ENCODE measurements at regions not wholly inside any gene's neighbourhood (a gene's known extent, or its start where the extent isn't known, plus 50 kb on each side); places are given as distances from the start of the nearest gene placed in this dataset.

DNA sequence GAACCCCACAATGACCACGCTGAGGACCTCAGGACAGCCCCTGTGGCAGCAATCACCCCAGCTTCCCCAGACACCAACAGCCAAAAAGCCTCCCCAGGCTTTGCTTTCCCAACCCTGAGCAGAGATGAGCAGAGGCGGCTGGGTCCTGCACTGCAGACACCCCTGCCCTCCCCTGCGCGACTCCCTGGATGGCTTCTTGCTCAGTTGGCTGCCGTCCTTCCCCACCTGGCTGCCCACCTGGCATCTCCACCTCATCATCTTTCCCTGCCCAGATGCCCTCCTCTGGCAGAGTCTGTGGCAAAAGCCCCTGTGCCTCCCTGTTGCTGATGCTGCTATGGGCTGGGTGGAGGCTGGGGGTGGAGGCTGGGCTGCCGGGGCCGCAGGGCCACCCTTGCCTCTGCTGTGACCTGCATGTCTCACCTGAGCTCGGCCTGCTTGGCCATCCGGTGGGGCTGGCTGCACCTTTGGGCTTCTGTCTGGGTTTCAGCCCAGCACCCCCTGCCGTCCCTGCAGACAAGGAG lies 567.7 kb downstream of the TCERG1L start:
- intact Hi-C loops (cut with DNase I) = no loop called here
- DNase-seq = peak in 1 of 3 donors; percentile 26
- H3K36me3 ChIP-seq = no peaks in the 10 kb centered on the region
- 67% methylated on average over 4 of the region's 10 CpGs for WGBS (ENCODE audit: insufficient coverage, low coverage, low lambda C conversion rate, missing lambda C conversion rate)
- no peaks in the 10 kb centered on the region for H3K9me3 ChIP-seq
- H3K4me1 ChIP-seq = no peaks in the 10 kb centered on the region
- H3K27ac ChIP-seq = no peak overlapping the region
- no peaks in the 10 kb centered on the region for H3K27me3 ChIP-seq
- no peak overlapping the region for H3K4me3 ChIP-seq
- no peak for ATAC-seq
- TF ChIP-seq POLR2A (IDR thresholded peaks at IDR 0.05) = no peak
- TF ChIP-seq, protein P1, sequence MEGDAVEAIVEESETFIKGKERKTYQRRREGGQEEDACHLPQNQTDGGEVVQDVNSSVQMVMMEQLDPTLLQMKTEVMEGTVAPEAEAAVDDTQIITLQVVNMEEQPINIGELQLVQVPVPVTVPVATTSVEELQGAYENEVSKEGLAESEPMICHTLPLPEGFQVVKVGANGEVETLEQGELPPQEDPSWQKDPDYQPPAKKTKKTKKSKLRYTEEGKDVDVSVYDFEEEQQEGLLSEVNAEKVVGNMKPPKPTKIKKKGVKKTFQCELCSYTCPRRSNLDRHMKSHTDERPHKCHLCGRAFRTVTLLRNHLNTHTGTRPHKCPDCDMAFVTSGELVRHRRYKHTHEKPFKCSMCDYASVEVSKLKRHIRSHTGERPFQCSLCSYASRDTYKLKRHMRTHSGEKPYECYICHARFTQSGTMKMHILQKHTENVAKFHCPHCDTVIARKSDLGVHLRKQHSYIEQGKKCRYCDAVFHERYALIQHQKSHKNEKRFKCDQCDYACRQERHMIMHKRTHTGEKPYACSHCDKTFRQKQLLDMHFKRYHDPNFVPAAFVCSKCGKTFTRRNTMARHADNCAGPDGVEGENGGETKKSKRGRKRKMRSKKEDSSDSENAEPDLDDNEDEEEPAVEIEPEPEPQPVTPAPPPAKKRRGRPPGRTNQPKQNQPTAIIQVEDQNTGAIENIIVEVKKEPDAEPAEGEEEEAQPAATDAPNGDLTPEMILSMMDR (IDR thresholded peaks at IDR 0.05) = no peak

DNA sequence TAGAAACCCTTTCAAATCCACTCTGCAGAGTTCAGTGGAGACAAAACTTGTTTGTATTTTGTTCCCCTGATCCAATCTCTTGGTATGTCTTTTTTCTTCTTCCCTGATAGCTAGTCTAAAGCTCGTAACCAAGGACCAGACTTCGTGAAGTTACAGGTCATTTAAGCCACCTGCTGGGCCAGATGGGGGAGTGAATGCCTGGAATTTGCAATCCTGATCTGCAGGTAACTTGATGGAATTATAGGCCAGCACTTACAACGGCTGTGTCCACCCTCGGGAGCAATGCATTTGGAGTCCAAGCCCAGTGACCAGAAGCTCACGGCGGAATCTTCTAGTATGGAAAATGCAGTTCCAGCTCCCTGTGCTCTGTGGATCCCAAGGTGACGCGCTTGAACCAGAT lies 566.9 kb downstream of the TCERG1L start:
- whole genome bisulfite sequencing (ENCODE audit: insufficient coverage, low coverage, low lambda C conversion rate, missing lambda C conversion rate) = 53% methylated on average over 8 of the region's 8 CpGs
- H3K27ac ChIP-seq = no peak overlapping the region
- ATAC-seq (no peak), DNase-seq (peak in 1 of 3 donors; percentile 12)
- H3K4me3 ChIP-seq = no peak overlapping the region
- no peaks in the 10 kb centered on the region for H3K27me3 ChIP-seq
- intact Hi-C loops (cut with DNase I) = no loop called here
- TF ChIP-seq, protein P1 (IDR thresholded peaks at IDR 0.05) = no peak
- TF ChIP-seq POLR2A (IDR thresholded peaks at IDR 0.05) = no peak
- no peaks in the 10 kb centered on the region for H3K36me3 ChIP-seq
- H3K9me3 ChIP-seq = no peaks in the 10 kb centered on the region
- no peaks in the 10 kb centered on the region for H3K4me1 ChIP-seq

GRCh38 chr10:130745251-130745650 lies 566.3 kb downstream of the TCERG1L start:
- WGBS (ENCODE audit: insufficient coverage, low coverage, low lambda C conversion rate, missing lambda C conversion rate) = 35% methylated on average over 4 of the region's 5 CpGs
- Histone ChIP-seq H3K27me3 (no peaks in the 10 kb centered on the region), H3K4me3 (no peak overlapping the region), H3K27ac (no peak overlapping the region), H3K4me1 (no peaks in the 10 kb centered on the region), H3K9me3 (no peaks in the 10 kb centered on the region), H3K36me3 (no peaks in the 10 kb centered on the region)
- peak in 1 of 3 donors; percentile 22 for DNase-seq
- intact Hi-C loops (cut with DNase I) = no loop called here
- no peak for ATAC-seq
- TF ChIP-seq, protein P1 (IDR thresholded peaks at IDR 0.05) = no peak
- TF ChIP-seq POLR2A (IDR thresholded peaks at IDR 0.05) = no peak

GRCh38 chr10:130745821-130746220 lies 565.7 kb downstream of the TCERG1L start:
- no peak for TF ChIP-seq POLR2A (IDR thresholded peaks at IDR 0.05)
- TF ChIP-seq, protein P1 (IDR thresholded peaks at IDR 0.05) = no peak
- H3K27ac ChIP-seq = no peak overlapping the region
- no peak overlapping the region for H3K4me3 ChIP-seq
- H3K27me3 ChIP-seq = no peaks in the 10 kb centered on the region
- no peaks in the 10 kb centered on the region for H3K9me3 ChIP-seq
- DNase-seq (peak in 1 of 3 donors; percentile 25), ATAC-seq (no peak)
- H3K36me3 ChIP-seq = no peaks in the 10 kb centered on the region
- 24% methylated on average over 2 of the region's 7 CpGs for WGBS (ENCODE audit: insufficient coverage, low coverage, low lambda C conversion rate, missing lambda C conversion rate)
- no peaks in the 10 kb centered on the region for H3K4me1 ChIP-seq
- intact Hi-C loops (cut with DNase I) = no loop called here

DNA sequence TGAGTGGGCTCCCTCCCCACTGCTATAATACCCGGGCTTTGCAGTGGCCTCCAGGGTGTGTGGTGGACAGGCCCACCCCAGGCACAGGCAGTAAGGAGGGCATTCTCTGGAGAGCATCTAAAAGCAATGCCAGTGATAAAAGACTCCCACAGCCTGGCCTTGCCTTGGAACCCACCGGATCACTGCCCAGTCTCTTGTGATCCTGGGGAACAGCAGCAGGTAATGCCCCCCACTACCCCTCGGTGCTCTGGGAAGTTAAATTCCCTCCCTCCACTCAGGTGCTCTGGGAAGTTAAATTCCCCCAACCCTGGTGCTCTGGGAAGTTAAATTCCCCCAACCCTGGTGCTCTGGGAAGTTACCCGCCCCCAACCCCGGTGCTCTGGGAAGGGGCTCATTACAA lies 565.2 kb downstream of the TCERG1L start:
- H3K27ac ChIP-seq = no peak overlapping the region
- intact Hi-C loops (cut with DNase I) = no loop called here
- no peaks in the 10 kb centered on the region for H3K36me3 ChIP-seq
- H3K27me3 ChIP-seq = no peaks in the 10 kb centered on the region
- DNase-seq (peak in 1 of 3 donors; percentile 12), ATAC-seq (no peak)
- TF ChIP-seq POLR2A (IDR thresholded peaks at IDR 0.05) = no peak
- TF ChIP-seq, protein P1 (IDR thresholded peaks at IDR 0.05) = no peak
- 33% methylated on average over 2 of the region's 5 CpGs for WGBS (ENCODE audit: insufficient coverage, low coverage, low lambda C conversion rate, missing lambda C conversion rate)
- no peak overlapping the region for H3K4me3 ChIP-seq
- no peaks in the 10 kb centered on the region for H3K9me3 ChIP-seq
- H3K4me1 ChIP-seq = no peaks in the 10 kb centered on the region

All from right lobe of liver (tissue), 6 donors.